GM19324 (cell line): ENCODE measurements at regions not wholly inside any gene's neighbourhood (a gene's known extent, or its start where the extent isn't known, plus 50 kb on each side); places are given as distances from the start of the nearest gene placed in this dataset.

Source experiments
- ATAC-seq: cut with Tn5 transposase; IDR thresholded peaks from one replicate; pipeline ENCODE4 v1.9.1; 2021; ENCODE audit warnings: mild to moderate bottlenecking, moderate library complexity; ENCODE audit not compliant: unreplicated experiment, low FRiP score

DNA sequence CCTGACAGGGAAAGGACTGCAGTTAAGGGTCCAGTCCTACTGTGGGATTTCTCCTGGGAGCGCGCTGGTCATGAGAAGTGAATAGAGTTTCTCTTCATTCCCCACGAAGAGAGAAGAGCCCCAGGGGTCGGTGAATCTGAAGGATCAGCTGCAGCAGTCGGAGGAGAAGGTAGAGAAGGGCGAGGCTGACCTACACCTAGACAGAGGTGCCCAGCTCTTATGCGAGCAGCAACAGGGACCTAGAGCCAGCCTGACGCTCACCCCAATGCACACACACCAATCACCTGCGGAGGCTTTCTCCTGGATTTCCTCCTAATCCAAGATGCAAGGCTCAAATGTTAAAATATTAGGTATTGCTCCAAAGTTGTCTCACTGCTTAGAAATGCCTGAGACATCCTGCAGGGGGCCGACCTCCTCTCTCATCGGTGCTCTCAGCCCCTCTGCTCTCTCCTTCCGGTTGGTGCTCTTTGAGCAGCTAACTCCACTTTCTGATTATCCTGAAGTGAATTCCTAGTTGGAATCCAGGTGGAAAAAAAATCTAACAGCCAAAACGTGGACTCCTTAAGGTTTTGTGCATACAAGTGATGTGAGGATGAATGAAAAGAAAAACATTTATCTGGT is 176.4 kb downstream of the AHR start:
- ATAC-seq = no peak

DNA sequence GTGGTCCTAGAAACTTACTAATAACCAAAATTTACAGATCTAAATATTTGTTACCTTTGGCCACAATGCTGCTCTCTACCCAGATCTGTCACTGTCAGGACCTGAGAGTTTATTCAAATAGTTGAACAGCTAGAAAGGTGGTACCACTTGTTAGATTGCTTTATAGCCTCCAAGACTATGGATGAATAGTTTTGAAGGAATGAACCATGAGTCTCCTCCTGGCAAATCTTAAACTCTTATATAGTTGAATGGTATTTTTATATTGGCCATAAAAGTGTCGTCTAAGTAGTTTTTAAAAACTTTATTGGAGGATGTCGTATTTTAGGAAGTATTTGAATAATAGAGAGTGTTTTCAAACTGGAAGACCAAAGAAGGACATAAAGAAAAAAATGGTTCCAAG is 178.7 kb downstream of the AHR start:
- no peak for ATAC-seq

DNA sequence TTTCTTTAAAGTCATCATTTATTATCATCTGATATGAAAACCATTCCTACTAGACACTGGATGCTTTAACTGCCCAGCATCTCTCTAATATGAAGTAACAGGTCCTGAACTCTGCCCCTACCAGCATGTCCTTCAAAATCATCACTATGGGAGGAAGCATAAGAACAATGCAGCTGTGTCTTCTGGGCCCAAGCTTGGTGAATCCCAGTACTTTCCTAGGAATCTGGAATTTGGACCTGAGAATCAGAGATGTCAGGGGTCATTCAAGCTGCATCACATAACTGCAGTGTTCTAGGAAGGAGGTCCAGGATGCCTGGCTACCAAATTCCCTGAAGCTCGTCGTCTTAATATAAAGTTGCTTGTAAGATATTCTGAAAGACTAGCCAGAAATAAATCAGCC is 182.7 kb downstream of the AHR start:
- ATAC-seq = no peak

DNA sequence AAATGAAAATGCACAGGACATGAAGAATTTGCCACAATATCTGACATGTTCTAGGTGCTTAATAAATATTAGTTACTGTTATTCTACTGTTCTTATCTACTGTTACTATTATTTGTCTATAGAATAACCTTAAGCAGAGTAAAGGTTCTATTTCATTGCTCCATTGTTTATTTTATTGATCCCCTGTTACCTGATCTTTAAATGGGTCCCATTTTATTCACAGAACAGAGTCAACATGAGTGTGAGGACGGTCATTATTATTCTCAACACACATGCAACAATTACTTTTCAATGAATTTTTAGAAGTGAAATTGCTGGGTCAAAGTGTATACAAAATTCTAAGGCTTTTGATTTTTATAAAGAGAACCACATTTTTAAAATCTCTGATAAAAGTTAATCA is 186.9 kb downstream of the AHR start:
- ATAC-seq = no peak

DNA sequence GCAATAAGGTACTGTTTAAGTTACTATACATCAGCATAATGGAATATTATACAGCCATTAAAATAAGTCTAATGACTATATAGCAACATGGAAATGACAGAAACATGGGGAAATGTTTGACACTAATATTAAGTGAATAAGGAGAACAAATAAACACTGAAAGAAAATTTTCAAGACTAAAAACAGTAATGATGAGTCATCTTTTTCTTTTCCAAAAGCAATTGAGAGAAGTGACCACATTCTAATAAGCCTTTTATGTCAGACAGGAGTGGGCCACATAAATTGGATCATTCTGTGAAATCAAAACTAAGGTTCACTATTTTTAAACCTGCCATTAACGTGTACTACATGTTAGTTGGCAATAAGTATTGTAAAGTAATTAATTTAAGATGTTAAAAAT is 187.5 kb downstream of the AHR start:
- ATAC-seq = no peak

DNA sequence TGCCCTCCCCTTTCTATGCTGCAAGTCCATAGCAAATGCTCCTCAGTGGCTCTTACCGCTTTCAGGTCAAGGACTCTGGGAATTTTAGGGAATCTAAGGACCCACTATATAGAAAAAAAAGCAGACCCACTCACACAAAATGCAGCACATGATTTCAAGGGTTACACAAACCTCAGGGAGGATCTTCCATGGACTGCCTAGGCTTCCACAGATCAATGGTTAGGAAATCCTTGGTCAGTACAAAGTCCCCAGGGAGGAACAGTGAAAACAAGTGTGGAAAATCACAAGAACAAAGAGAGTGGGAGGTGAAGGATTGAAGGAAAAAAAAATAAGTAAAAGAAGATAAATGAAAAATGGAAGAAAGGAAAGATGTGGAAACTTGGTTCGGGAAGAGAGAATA is 188.4 kb downstream of the AHR start:
- no peak for ATAC-seq

DNA sequence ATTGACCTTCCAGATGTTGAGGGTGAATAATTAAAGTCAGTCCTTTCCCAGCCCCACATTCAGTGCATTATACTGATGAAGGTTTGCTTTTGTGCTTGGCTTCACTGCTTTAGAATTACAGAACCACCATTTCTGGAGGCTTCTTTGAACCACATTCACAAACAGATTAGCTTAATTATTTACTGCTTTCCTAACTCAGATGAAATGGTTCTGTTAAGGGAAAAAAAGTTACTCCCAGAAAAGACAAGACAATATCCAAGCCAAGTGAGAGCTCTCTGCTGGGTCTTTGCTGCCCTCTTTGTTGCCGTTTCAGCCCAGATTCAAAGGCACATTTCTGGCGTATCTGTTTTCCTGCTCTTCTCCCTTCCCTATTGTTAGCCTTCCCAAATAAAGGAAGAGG is 188.9 kb downstream of the AHR start:
- no peak for ATAC-seq

DNA sequence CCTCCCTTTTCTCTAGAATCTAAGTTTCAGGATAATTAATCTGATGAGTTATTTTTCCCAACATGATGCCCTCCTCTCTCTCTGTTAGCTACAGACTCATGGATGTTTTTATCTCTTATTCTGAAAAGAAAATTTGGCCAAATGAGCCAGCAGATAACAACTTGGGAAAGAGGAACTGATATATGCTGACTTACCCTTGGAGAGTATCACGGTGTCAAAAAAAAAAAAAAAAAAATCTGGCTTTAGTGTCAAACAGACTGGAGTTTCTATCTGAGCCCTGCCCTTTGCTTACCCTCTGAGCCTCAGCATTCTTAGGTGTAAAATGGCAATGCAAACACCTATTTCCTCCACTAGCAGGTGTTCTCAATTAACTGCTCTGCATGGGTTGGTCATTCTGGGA is 190.4 kb downstream of the AHR start:
- no peak for ATAC-seq

DNA sequence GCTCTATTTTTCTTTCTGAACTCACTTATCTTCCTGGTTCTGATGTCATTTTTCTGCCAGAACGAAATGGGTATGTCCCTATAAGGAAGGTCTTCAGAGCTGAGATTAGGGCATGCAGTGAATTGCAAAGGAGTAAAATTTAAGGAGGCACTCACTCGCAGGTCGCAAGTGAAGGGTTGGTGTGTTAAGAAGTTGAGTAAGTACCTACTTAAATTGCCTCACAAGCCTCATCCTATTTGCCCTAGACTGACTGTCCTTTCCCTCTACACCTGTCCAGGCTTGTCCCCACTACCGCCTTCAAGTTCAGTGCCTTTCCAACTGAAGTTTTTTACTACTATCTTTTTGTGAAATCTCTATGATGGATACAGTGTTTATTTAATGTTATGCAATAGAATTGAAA is 191.5 kb downstream of the AHR start:
- no peak for ATAC-seq

DNA sequence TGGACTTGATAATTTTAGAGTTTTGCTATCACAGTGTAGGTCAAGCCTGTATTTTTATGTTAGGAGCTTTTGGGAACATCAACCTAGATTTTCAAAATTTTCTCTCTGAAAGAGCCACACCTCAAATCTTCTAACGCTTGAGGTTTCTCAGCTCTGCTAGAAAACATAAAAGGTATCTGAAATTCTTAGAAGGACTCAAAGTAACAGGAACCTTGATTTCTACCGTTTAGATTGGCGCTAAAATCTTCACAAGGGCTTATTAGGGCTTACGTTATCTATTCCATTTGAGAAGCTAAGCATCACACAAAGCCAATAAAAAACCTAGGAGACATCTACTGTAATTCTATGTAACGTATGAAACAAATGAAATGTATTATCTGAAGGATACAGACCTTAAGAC is 192.4 kb downstream of the AHR start:
- no peak for ATAC-seq

DNA sequence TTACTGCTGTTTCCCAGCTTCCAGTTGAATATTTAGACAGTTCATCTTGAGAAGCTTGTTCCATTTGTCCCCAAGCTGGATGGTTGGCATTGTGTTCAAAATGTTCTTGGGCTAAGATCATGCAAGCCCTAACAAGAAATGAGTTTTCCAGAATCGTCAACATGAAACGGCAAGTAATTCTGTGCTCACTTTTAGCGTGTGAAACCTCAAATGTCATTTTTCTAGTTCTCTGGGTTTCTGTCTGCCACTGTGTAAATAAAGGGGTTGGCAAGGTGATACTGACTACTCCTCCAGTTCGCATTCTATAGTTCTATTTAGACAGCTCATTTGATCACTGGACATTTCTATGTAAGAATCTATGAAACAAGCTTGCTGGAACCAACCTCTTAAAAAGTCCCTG is 194.0 kb downstream of the AHR start:
- ATAC-seq = peak; percentile 75

DNA sequence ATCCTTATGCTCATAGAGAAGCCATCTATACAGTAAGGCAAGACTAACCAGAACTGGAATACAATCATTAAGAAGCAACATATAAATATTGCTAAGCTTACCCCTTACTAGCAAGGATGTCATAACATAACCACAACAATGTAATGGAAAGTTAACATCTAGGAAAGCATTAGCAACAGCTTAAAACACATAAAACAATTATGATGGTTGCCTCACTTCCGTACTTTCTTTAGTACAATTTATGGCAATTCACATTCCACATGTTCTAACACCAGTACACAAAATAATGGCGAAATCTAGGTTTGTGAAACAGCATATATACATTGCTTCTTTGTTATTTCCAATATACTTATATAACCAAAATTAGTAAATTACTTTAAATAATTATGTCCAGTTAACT is 195.0 kb downstream of the AHR start:
- ATAC-seq = no peak

DNA sequence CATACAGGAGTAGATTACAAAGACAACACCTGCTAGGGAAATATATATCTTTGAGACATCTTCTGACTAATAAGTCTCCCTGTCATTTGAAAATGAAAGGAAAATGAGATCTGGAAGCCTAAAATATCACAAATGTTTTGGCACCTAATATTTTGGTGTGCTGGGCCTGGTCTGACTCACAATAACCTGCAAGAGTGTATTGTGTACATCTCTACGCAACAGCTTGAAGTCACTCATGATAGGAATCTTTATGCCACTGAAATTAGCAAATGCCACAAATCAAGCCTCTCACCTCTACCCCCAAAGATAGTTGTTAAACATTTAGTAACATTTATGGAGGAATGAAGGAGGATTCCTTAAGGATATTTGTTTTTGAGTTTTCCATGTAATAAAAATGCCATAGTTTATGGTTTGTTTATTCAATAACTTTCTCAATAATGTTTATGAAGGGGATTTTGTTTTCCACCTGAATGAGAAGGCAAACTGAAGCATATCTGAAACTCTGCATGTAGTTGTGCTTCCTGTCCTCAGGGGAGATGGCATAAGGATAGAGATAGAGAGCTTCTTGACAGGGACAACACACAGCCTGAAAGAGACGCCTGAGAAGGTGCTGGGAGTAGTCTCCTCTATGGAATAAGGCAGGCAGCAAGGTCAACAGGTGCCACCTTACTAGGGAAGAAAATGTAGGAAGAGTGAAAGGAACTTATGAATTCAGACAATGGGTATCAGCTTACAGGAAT is 197.4 kb downstream of the AHR start:
- ATAC-seq = no peak

DNA sequence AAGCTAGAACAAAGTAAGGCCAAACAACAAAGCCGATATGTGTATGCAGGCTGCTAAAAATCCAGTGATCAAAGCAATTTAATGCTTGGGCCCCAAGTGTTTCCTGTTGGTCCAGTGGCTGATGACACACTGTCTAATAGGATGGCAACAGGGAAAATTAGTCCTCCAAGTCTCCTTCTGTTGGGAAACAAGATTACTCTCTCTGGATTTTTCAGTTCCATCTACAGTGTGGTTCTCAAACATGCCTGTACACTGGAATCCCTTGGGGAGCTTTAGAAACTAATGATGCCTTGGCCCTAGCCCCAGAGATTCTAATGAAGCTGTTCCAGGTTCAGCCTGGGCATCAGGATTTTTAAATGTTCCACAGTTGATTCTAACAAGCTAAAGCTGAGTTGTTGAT is 198.7 kb downstream of the AHR start:
- no peak for ATAC-seq

DNA sequence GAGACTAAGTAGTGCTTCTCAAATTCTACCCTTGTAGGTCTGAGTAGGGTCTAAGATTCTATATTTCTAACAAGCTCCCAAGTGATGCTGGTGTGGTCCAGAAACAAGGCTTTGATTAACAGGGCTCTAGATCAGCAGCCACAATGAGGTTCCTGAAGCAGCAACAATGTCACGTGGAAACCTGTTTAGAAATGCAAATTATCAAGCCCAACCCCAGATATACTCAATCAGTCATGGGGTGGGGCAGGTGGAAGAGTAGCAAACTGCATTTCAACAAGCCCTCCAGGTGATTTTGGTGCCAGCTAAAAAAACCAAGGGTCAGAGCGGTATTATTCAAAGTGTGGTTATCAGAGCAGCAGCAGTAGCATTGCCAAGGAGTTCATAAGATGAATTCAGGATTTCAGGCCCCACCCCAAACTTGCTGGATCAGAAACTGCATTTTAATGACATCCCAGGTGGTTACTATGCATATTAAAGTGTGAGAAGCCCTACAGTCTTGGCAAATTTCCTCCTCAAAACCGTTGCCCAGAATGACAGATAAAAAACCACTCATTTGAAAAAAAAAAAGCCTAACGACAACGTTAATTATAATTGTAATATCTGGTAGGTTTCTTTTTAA is 199.2 kb downstream of the AHR start:
- ATAC-seq = no peak

DNA sequence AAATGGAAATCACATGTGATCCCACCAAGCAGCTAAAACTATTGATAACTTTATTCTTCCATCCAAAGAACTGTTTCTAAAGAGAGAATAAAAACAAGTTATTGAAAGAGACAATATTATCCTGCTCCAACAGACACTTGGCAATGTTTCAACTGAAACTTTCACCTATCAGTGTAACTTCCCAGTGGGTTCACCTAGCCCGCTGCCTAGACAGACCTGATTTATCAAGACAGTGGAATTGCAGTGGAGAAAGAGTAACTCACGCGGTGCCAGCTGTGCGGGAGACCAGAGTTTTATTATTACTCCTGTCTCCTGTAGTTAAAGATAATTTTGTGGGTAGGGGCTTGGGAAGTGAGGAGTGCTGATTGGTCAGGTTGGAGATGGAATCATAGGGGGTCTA is 199.8 kb downstream of the AHR start:
- ATAC-seq = no peak

DNA sequence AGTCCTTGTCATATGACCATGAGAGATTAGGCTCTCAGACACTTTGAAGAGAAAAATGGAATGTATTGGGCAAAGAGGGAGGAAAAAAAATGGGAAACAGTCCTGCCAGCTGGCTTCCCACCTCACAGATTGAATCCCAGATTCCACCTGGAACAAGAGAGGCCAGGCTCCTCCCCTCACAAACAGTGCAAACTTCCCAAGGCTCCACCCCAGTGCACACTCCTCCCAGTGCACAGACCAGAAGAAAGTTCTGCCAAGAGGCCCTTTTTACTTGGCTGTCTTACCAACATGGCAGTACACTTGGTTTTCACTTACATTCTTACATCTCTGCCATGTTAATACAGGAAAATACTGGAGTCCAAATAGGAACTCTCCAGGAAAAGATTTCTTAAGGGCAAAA is 202.3 kb downstream of the AHR start:
- ATAC-seq = no peak

DNA sequence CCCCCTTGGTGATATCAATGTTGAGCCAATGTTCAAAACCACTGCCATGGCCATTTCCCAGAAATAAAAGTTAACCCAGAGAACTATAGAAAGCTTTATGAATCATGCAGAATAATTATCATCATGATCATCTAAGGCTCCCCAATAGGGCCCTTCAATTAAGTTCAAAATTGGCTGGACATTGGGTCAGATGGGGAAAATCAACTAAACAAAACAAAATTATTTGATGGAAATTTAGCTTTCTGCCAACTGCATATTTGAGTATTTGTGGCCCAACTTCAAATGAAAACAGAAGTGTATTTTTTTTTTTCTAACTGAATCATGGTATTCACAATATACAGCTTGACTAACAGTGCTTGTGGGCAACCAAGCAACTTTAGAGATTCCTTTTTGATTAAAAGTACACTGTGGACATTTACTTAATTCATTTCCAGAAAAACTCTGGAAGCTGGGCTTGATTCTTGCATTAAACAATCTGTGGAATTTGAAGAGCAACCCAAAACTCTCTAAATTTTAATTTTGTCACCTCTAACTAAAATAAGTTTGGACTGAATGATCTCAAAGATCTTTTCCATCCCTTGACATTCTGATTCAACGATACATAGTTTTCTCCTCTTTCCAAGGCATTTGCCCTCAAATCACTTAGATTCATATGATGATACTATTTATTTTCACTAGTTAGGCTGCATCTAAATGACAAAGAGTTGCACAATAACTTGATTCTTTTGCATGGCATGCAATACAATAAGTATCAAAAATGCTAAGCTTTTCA is 203.2 kb downstream of the AHR start:
- no peak for ATAC-seq

DNA sequence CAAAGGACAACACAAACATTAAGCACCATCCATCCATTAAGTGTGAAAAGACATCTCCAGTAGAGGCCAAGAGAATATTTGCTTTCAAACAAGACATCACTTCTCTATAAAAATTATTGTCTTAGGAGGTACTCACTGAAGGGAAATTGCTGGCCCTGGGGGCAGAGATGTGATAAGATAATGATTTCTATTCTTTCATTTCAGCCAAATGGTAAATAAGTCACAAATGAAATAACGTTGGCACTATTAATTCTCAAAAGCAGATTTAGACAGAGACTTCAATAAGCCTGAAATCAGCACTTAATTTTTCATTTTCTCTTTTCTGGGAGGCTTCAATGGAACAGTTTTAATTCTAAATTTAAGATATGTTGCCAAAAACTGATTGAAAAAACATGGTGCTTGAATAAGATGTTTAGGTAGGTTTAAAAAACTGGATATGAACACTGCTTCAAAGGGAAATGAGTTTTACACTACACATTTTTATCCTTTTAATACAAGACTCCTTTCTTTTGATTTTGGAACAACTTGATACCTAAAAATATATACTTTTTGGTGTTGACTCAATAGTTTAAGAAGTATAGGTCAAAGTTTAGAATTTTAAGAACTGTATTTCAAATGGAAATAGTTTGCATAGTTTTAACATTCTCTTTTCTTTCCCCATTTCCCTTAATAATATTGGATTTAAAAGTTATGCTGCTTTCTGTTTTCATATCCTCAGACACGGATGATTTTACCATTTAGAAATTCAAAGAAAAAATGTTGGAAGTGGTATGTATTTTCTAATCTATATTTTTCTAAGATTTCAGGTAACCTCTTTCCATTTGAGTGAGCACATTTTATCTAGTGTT is 204.0 kb downstream of the AHR start:
- no peak for ATAC-seq

DNA sequence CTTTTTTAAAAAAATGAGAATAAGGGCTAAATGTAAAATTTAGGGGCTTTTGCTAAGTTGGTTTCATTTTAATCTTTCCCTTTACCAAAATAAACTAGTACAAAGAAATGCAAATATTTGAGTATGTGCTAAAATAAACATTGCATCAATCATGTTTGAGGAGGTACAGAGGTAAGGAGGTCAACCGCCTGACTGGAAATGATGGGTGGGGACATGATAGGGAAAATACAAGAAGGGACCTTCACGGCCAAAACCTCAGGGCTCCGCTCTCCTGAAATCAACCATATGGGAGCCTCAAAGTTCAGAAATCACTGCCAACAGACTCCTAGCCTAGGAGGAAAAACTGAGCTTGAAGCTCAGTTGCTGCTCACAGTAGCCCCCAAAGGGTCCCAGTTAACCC is 207.6 kb downstream of the AHR start:
- ATAC-seq = peak; percentile 80

DNA sequence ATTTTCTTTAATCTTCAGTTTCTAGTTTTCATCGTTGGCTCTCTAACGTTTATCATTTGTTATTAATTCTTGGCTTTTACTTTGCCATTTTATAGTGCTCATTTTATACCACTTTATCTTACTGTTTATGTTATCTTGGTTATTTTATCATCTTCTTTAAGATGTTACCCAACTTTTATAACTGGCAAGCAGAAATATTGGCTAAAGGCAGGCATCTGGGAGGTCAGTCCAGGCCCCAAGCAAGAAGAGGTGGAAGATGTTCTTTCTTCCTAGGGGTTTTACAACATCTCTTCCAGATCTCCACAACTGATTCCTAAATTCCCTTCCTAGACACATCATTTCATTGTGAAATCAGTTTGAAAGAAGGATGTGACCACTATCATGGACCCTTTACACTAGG is 208.1 kb downstream of the AHR start:
- ATAC-seq = no peak
